ENCODE measurements at regions not wholly inside any gene's neighbourhood (a gene's known extent, or its start where the extent isn't known, plus 50 kb on each side); places are given as distances from the start of the nearest gene placed in this dataset.

DNA sequence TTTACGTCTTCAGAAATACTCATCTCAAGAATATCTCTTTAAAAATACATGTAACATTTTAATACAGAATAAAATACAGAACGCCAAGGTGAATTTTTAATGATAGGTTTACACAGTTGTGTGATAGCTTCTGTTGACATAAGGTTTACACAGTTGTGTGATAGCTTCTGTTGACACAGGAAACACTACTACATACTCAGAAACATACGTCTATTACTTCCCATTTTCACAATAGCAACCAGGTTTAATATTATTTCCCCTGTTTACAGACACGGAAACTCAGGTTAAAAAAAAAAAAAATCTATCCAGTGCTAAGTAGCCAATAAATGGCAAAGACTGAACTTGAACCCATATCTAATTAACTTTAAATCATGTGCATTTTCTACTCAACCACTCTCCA, 571.2 kb downstream of the LIG4 start:
- TF ChIP-seq RAD21 (IDR thresholded peaks at IDR 0.05; ENCODE audit: low read depth) (no peak), ZFX (IDR thresholded peaks at IDR 0.05) (no peak), CBX3 (IDR thresholded peaks at IDR 0.05; ENCODE audit: low read depth) (no peak), EZH2 (IDR thresholded peaks at IDR 0.05) (no peak), CEBPB (IDR thresholded peaks at IDR 0.05; ENCODE audit: low read depth) (no peak)
- intact Hi-C loops (cut with micrococcal nuclease): no loop called here
- Histone ChIP-seq H3K27ac (ENCODE audit: low read depth, low read length) (no peak overlapping the region), H3K9me3 (ENCODE audit: control insufficient read depth in 1 of 2, insufficient read depth in 1 of 2, low read depth in 1 of 2, low read length in 2 of 2) (peaks cover 6 to 9% of the 10 kb centered on the region in 2 experiments; a peak in 2 of 4 replicates), H3K4me2 (ENCODE audit: low read length) (no peak overlapping the region), H3K79me2 (ENCODE audit: insufficient read depth, low read length) (no peaks in the 10 kb centered on the region), H4K20me1 (ENCODE audit: insufficient read depth) (no peaks in the 10 kb centered on the region), H3K4me3 (replicated peaks in 1 of 2; ENCODE audit: low read depth in 1 of 2, low read length in 2 of 2) (no peak overlapping the region), H3K9me2 (ENCODE audit: insufficient read depth) (no peaks in the 10 kb centered on the region), H3K27me3 (ENCODE audit: insufficient read depth, low read length) (no peaks in the 10 kb centered on the region), H3K36me3 (ENCODE audit: control insufficient read depth in 1 of 2, insufficient read depth in 2 of 2, low read length in 2 of 2) (no peaks in the 10 kb centered on the region), H3K9ac (ENCODE audit: low read length) (no peak overlapping the region), H3K4me1 (ENCODE audit: control insufficient read depth in 1 of 2, insufficient read depth in 2 of 2, low read length in 2 of 2) (no peaks in the 10 kb centered on the region), H2AFZ (ENCODE audit: low read depth, low read length, poor library complexity, severe bottlenecking) (no peak overlapping the region)
- DNase-seq (ENCODE audit: low read depth, low spot score) (no peak), ATAC-seq (no peak)
- ChIA-PET RAD21 (ENCODE audit: low non-redundant PET in 1 of 2, low total read pairs in 2 of 2, uncharacterized antibody in 2 of 2, unreplicated experiment in 2 of 2) (no interaction called here), CTCF (no interaction called here), POLR2A (no interaction called here)
- no TSS peak for BruUV-seq (replicated peaks)

DNA sequence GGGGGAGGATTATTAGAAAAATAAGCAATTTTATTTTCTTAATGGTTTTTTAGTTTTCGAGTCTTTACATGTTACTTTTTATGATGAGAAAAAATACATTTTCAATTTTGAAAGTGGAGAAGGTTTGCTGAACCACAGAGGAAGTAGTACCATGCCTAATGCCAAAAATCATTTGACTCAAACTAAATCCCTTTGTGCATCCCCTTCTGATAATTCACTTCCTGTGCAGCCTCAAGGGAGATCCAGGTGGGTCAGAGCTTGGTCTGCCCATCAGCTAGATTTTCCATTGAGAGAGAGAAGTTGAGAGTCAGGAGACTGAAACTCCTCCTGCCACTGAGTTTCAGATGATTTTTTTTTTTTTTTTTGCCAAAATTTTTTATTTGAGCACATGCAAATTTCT, 571.7 kb downstream of the LIG4 start:
- no peaks in the 10 kb centered on the region for H3K79me2 ChIP-seq (ENCODE audit: insufficient read depth, low read length)
- no peak for TF ChIP-seq JUND (IDR thresholded peaks at IDR 0.05)
- TF ChIP-seq EZH2phosphoT487 (IDR thresholded peaks at IDR 0.05; ENCODE audit: borderline replicate concordance): no peak
- TF ChIP-seq YY1 (IDR thresholded peaks at IDR 0.05; ENCODE audit: extremely low read depth, insufficient replicate concordance, low read depth, low read length): no peak
- TF ChIP-seq POLR2AphosphoS5 (IDR thresholded peaks at IDR 0.05; ENCODE audit: low read depth, low read length): no peak
- TF ChIP-seq, protein P1, sequence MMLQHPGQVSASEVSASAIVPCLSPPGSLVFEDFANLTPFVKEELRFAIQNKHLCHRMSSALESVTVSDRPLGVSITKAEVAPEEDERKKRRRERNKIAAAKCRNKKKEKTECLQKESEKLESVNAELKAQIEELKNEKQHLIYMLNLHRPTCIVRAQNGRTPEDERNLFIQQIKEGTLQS (IDR thresholded peaks at IDR 0.05): no peak
- TF ChIP-seq, protein P2, sequence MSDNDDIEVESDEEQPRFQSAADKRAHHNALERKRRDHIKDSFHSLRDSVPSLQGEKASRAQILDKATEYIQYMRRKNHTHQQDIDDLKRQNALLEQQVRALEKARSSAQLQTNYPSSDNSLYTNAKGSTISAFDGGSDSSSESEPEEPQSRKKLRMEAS (IDR thresholded peaks at IDR 0.05): no peak
- TF ChIP-seq CEBPB (IDR thresholded peaks at IDR 0.05; ENCODE audit: low read depth): no peak
- no peak for TF ChIP-seq FOSL1 (IDR thresholded peaks at IDR 0.05; ENCODE audit: low read depth)
- TF ChIP-seq CBX3 (IDR thresholded peaks at IDR 0.05; ENCODE audit: low read depth): no peak
- TF ChIP-seq ZNF274 (IDR thresholded peaks at IDR 0.05; ENCODE audit: low read depth, low read length): no peak
- TF ChIP-seq ZFX (IDR thresholded peaks at IDR 0.05): no peak
- TF ChIP-seq SIN3A (IDR thresholded peaks at IDR 0.05; ENCODE audit: low read depth): no peak
- no peak for TF ChIP-seq RAD21 (IDR thresholded peaks at IDR 0.05; ENCODE audit: low read depth)
- no peak for TF ChIP-seq EZH2 (IDR thresholded peaks at IDR 0.05)
- TF ChIP-seq ELF1 (IDR thresholded peaks at IDR 0.05; ENCODE audit: borderline replicate concordance, low read depth): no peak
- no peaks in the 10 kb centered on the region for H3K27me3 ChIP-seq (ENCODE audit: insufficient read depth, low read length)
- H3K4me3 ChIP-seq (replicated peaks in 1 of 2; ENCODE audit: low read depth in 1 of 2, low read length in 2 of 2): no peak overlapping the region
- no peak overlapping the region for H3K4me2 ChIP-seq (ENCODE audit: low read length)
- H3K27ac ChIP-seq (ENCODE audit: low read depth, low read length): no peak overlapping the region
- ChIA-PET RAD21 (ENCODE audit: low non-redundant PET in 1 of 2, low total read pairs in 2 of 2, uncharacterized antibody in 2 of 2, unreplicated experiment in 2 of 2) (no interaction called here), CTCF (no interaction called here), POLR2A (no interaction called here)
- H3K9ac ChIP-seq (ENCODE audit: low read length): no peak overlapping the region
- no TSS peak for BruUV-seq (replicated peaks)
- H4K20me1 ChIP-seq (ENCODE audit: insufficient read depth): no peaks in the 10 kb centered on the region
- ATAC-seq (no peak), DNase-seq (ENCODE audit: low read depth, low spot score) (no peak)
- H3K9me2 ChIP-seq (ENCODE audit: insufficient read depth): no peaks in the 10 kb centered on the region
- intact Hi-C loops (cut with micrococcal nuclease): no loop called here
- H3K4me1 ChIP-seq (ENCODE audit: control insufficient read depth in 1 of 2, insufficient read depth in 2 of 2, low read length in 2 of 2): no peaks in the 10 kb centered on the region
- no peak overlapping the region for H2AFZ ChIP-seq (ENCODE audit: low read depth, low read length, poor library complexity, severe bottlenecking)
- no peaks in the 10 kb centered on the region for H3K36me3 ChIP-seq (ENCODE audit: control insufficient read depth in 1 of 2, insufficient read depth in 2 of 2, low read length in 2 of 2)
- H3K9me3 ChIP-seq (ENCODE audit: control insufficient read depth in 1 of 2, insufficient read depth in 1 of 2, low read depth in 1 of 2, low read length in 2 of 2): peaks cover 6 to 11% of the 10 kb centered on the region in 2 experiments; a peak in 2 of 4 replicates
